GM12878 (cell line): ENCODE measurements at regions not wholly inside any gene's neighbourhood (a gene's known extent, or its start where the extent isn't known, plus 50 kb on each side); places are given as distances from the start of the nearest gene placed in this dataset.

Experiments
- ATAC-seq: fragments of 200-7000 bp; cut with Tn5 transposase; 3 replicates; pipeline ENCODE4 v1.9.1; 2020; ENCODE audit warnings: mild to moderate bottlenecking, moderate library complexity
- BruUV-seq: library from RNA; stranded (reverse); fragments of 400-500 nt; replicated peaks from 2 replicates; lab custom pipeline; 2021; lab: Mats Ljungman, UMichigan
- CTCF ChIA-PET: fragments of 300-600 bp; sonication (Branson Sonifier 250); formaldehyde crosslinking; extraction: SDS; loops from one replicate; lab custom pipeline; 2021; ENCODE audit warnings: inconsistent platforms; lab: Yijun Ruan, JAX
- POLR2A ChIA-PET: fragments of 350-600 bp; formaldehyde crosslinking; extraction: SDS; loops from one replicate; lab custom pipeline; 2021; ENCODE audit warnings: inconsistent platforms; lab: Charles Lee
- RAD21 ChIA-PET: fragments of 300-600 bp; sonication (Branson Sonifier 250); formaldehyde crosslinking; loops from one replicate; lab custom pipeline; 2023; ENCODE audit warnings: antibody characterized with exemption; ENCODE audit not compliant: unreplicated experiment; lab: Charles Lee
- SMC1A ChIA-PET: fragments of 300-600 bp; sonication (Branson Sonifier 250); formaldehyde crosslinking; loops from one replicate; lab custom pipeline; 2023; ENCODE audit not compliant: unreplicated experiment, uncharacterized antibody; lab: Charles Lee
- DNase-seq: peaks from one replicate; pipeline ENCODE4 v3.0.0-alpha.2; 2011; ENCODE audit warnings: low read depth, low spot score
- FAIRE-seq: peaks from 3 replicates; lab custom pipeline; 2011; peaks lifted over from hg19 to GRCh38; lab: Jason Lieb, UNC
- H2AFZ ChIP-seq: 2 replicates; pipeline ENCODE4 v1.6.0; 2011; ENCODE audit warnings: low read depth, low read length, control low read depth; ENCODE audit not compliant: control insufficient read depth
- H3K27ac ChIP-seq: 2 replicates; pipeline ENCODE4 v1.5.1; 2011; ENCODE audit warnings: control low read depth; ENCODE audit not compliant: control insufficient read depth, insufficient read depth
- H3K27me3 ChIP-seq, 2 experiments: replicated peaks in 1 of 2; 2 replicates each; pipeline versions ENCODE4 v1.6.0 to v1.6.1; 2011; ENCODE audit warnings: low read length in 1 of 2; ENCODE audit not compliant: control insufficient read depth in 2 of 2, insufficient read depth in 2 of 2
- H3K36me3 ChIP-seq, 2 experiments: 2 replicates each; pipeline ENCODE4 v1.5.1; 2011; ENCODE audit warnings: low read length in 1 of 2; ENCODE audit not compliant: control insufficient read depth in 2 of 2, insufficient read depth in 2 of 2
- H3K4me1 ChIP-seq: 2 replicates; pipeline ENCODE4 v1.6.1; 2011; ENCODE audit warnings: mild to moderate bottlenecking, low read length, moderate library complexity, mixed read lengths; ENCODE audit not compliant: control insufficient read depth, insufficient read depth
- H3K4me2 ChIP-seq: 2 replicates; pipeline ENCODE4 v1.6.0; 2011; ENCODE audit warnings: control low read depth; ENCODE audit not compliant: control insufficient read depth, insufficient read depth
- H3K4me3 ChIP-seq: fragments of 200-600 bp; sonication (generic); 2 replicates; pipeline ENCODE4 v1.5.1; 2016
- H3K79me2 ChIP-seq: 2 replicates; pipeline ENCODE4 v1.6.0; 2011; ENCODE audit warnings: low read length; ENCODE audit not compliant: control insufficient read depth, insufficient read depth
- H3K9ac ChIP-seq: 2 replicates; pipeline ENCODE4 v1.8.0; 2011; ENCODE audit warnings: low read length, control low read depth, mixed read lengths; ENCODE audit not compliant: control insufficient read depth, insufficient read depth
- H3K9me3 ChIP-seq: replicated peaks from 3 replicates; pipeline ENCODE4 v1.5.1; 2011; ENCODE audit warnings: mild to moderate bottlenecking, low read length; ENCODE audit not compliant: control insufficient read depth, insufficient read depth
- H4K20me1 ChIP-seq: 2 replicates; pipeline ENCODE4 v1.6.0; 2011; ENCODE audit not compliant: control insufficient read depth, insufficient read depth
- PKNOX1 ChIP-seq: fragments of 450-650 bp; IDR thresholded peaks from 2 replicates; pipeline ENCODE4 v1.6.1; 2016; ENCODE audit warnings: mild to moderate bottlenecking
- REST ChIP-seq: IDR thresholded peaks from 2 replicates; pipeline ENCODE4 v1.6.1; 2012; ENCODE audit warnings: mild to moderate bottlenecking, low read depth, low read length
- WGBS: methylation state at CpG from one replicate; pipeline ENCODE4 v1.1.6; 2016; ENCODE audit warnings: low lambda C conversion rate; ENCODE audit not compliant: insufficient replicate concordance, insufficient coverage; ENCODE audit errors: missing lambda C conversion rate; 5-methylcytosine and 5-hydroxymethylcytosine counted together
- in situ Hi-C: fragments of 300-500 bp; cut with MboI; formaldehyde crosslinking; loops from 9 replicates; pipeline ENCODE4 v1.14.3; 2018; ENCODE audit warnings: mixed read lengths
- intact Hi-C: fragments of 100-400 bp; cut with micrococcal nuclease; formaldehyde crosslinking; loops from one replicate; pipeline ENCODE4 v1.14.2; 2022; ENCODE audit not compliant: unreplicated experiment

DNA sequence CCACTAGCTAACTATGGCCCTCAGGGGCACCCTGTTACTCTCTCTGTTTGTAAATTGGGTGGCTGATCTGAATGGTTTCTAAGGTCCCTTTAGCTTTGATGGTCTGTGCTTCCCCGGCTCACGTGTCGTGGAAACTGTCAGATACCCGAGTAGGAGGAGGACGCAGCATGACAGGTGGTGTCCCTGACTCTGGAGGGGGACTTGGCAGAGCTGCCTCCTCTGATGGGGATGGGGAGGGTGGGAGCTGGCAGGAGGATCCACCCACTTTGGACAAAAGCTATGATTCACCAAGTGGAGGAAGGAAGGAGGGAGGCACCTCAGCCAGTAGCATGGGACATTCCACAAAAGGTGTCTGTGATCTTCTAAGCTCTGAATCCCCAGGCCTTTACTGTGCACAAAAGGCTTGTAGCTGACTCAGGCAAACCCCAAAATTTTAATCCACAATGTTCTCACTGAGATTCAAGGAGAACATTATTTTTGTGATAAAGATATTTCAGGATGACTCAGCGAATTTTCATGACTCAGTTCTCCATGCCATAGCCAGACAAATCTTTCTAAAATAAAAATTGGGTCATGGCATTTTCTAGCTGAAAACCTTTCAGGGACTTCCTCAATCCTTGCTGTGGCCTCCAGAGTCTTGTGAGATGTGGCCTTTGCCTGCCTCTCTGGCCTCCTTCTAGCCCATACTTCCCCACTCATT lies 131.0 kb upstream of the BRINP1 start:
- H3K4me3 ChIP-seq, result no peak overlapping the region
- DNase-seq, result no peak
- SMC1A ChIA-PET, result no interaction called here
- WGBS, result 57% methylated on average over 6 of the region's 6 CpGs
- no TSS peak for BruUV-seq
- TF ChIP-seq REST (no peak), PKNOX1 (no peak)
- no peak overlapping the region for H3K27ac ChIP-seq
- no peaks in the 10 kb centered on the region for H3K36me3 ChIP-seq
- H3K27me3 ChIP-seq, result no peaks in the 10 kb centered on the region
- RAD21 ChIA-PET, result no interaction called here
- no peaks in the 10 kb centered on the region for H3K4me1 ChIP-seq
- in situ Hi-C loops, result no loop called here
- H3K9me3 ChIP-seq, result no peaks in the 10 kb centered on the region
- no peak for FAIRE-seq
- no peak for ATAC-seq
- POLR2A ChIA-PET, result no interaction called here
- H3K9ac ChIP-seq, result no peak overlapping the region
- H3K4me2 ChIP-seq, result no peak overlapping the region
- H3K79me2 ChIP-seq, result no peaks in the 10 kb centered on the region
- intact Hi-C loops, result no loop called here
- no peak overlapping the region for H2AFZ ChIP-seq
- no peaks in the 10 kb centered on the region for H4K20me1 ChIP-seq
- CTCF ChIA-PET, result no interaction called here
